ENCODE measurements at regions not wholly inside any gene's neighbourhood (a gene's known extent, or its start where the extent isn't known, plus 50 kb on each side); places are given as distances from the start of the nearest gene placed in this dataset.
"Not testable (repeated sequence)": the region's sequence is repeated elsewhere in the genome, so short reads cannot be mapped to it uniquely, and the experiment has no call there.

- no peak for DNase-seq
These were observed 205.9 kb downstream of the ARL4A start for GRCh38 chr7:12893292-12893691.

- no peak for DNase-seq
These were observed 207.9 kb downstream of the ARL4A start for GRCh38 chr7:12895296-12895695.

- DNase-seq, result no peak
These were observed 208.9 kb downstream of the ARL4A start for GRCh38 chr7:12896316-12896715.

- no peak for DNase-seq
These were observed 210.6 kb downstream of the ARL4A start for GRCh38 chr7:12898004-12898403.

- no peak for DNase-seq
These were observed 211.2 kb downstream of the ARL4A start for GRCh38 chr7:12898620-12899019.

- DNase-seq, result no peak
These were observed 218.2 kb downstream of the ARL4A start for GRCh38 chr7:12905671-12906070.

GRCh38 chr7:12907774-12908173 is 220.3 kb downstream of the ARL4A start:
- DNase-seq, result no peak

GRCh38 chr7:12909483-12909882 is 222.1 kb downstream of the ARL4A start:
- DNase-seq, result no peak

GRCh38 chr7:12911053-12911452 is 223.6 kb downstream of the ARL4A start:
- DNase-seq, result no peak

- DNase-seq, result no peak
These were observed 225.6 kb downstream of the ARL4A start for GRCh38 chr7:12913002-12913401.

- no peak for DNase-seq
These were observed 230.4 kb downstream of the ARL4A start for GRCh38 chr7:12917801-12918200.

GRCh38 chr7:12921751-12922345 is 234.4 kb downstream of the ARL4A start:
- DNase-seq, result no peak

- no peak for DNase-seq
These were observed 236.5 kb downstream of the ARL4A start for GRCh38 chr7:12923971-12924370.

- no peak for DNase-seq
These were observed 238.8 kb downstream of the ARL4A start for GRCh38 chr7:12926206-12926605.

GRCh38 chr7:12927635-12928434 is 240.4 kb downstream of the ARL4A start:
- no peak for DNase-seq

GRCh38 chr7:12929476-12930140 is 242.2 kb downstream of the ARL4A start:
- no peak for DNase-seq

GRCh38 chr7:12930534-12930933 is 243.1 kb downstream of the ARL4A start:
- DNase-seq, result no peak

GRCh38 chr7:12931465-12931864 is 244.0 kb downstream of the ARL4A start:
- not testable (repeated sequence) for DNase-seq

- no peak for DNase-seq
These were observed 252.3 kb downstream of the ARL4A start for GRCh38 chr7:12939694-12940093.

- no peak for DNase-seq
These were observed 254.1 kb downstream of the ARL4A start for GRCh38 chr7:12941512-12941911.

- peak; percentile 67 to 84 for DNase-seq
These were observed 255.2 kb downstream of the ARL4A start for GRCh38 chr7:12942609-12943008.

- no peak for DNase-seq
These were observed 256.3 kb downstream of the ARL4A start for GRCh38 chr7:12943781-12944180.

- DNase-seq, result no peak
These were observed 258.5 kb downstream of the ARL4A start for GRCh38 chr7:12945901-12946300.

GRCh38 chr7:12947465-12947864 is 260.0 kb downstream of the ARL4A start:
- DNase-seq, result no peak

Measured in NCI-H524 (cell line).